ENCODE measurements at regions not wholly inside any gene's neighbourhood (a gene's known extent, or its start where the extent isn't known, plus 50 kb on each side); places are given as distances from the start of the nearest gene placed in this dataset.

DNA sequence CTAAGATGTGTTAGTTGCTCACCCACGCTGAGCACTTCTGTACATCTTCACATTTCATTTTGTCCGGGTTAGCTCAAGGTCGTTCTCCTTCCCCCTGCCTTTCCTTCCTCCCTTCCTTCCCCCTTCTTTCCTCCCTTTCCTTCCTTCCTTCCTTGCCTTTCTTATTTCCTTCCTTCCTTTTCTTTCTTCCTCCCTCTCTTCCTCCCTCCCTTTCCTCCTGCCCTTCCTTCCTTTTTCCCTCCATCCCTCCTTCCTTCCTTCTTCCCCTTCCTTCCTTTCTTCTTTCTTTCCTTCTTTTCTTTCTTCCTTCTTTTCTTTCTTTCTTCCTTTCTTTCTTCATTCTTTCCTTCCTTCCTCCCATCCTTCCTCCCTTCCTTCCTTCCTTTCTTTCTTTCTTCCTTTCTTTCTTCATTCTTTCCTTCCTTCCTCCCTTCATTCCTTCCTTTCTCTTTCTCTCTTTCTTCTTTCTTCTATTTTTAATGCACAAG, 129.8 kb downstream of the FAM174B start (continued):
- TF ChIP-seq ZBTB33 (IDR thresholded peaks at IDR 0.05; ENCODE audit: borderline replicate concordance, low read depth) (no peak), ELF1 (IDR thresholded peaks at IDR 0.05) (no peak), FOSL2 (IDR thresholded peaks at IDR 0.05; ENCODE audit: borderline replicate concordance, low read depth) (no peak), TEAD4 (IDR thresholded peaks at IDR 0.05; ENCODE audit: borderline replicate concordance, insufficient read depth) (no peak), CTCF (IDR thresholded peaks at IDR 0.05) (no peak), SMC3 (IDR thresholded peaks at IDR 0.05; ENCODE audit: low read depth, low read length) (no peak), GABPA (IDR thresholded peaks at IDR 0.05; ENCODE audit: low read depth) (no peak), RFX5 (IDR thresholded peaks at IDR 0.05; ENCODE audit: low read length) (no peak)

GRCh38 chr15:92524874-92525565, 130.6 kb downstream of the FAM174B start:
- H2AFZ ChIP-seq (ENCODE audit: low read depth), result no peak overlapping the region
- H3K4me2 ChIP-seq, result no peak overlapping the region
- no peaks in the 10 kb centered on the region for H3K9me3 ChIP-seq
- no peak overlapping the region for H3K27ac ChIP-seq (ENCODE audit: low read depth in 2 of 2, low read length in 1 of 2)
- CTCF ChIA-PET, result interaction anchor here (1.9 to 2.6 kb wide), 2 partner anchors 10 to 189 kb away, joined by 4 to 12 read pairs; no protein-coding TSS in a partner anchor
- no peaks in the 10 kb centered on the region for H3K36me3 ChIP-seq (replicated peaks in 1 of 2; ENCODE audit: control insufficient read depth in 1 of 2, insufficient read depth in 2 of 2, low read length in 1 of 2)
- no peaks in the 10 kb centered on the region for H3K4me1 ChIP-seq (ENCODE audit: control insufficient read depth in 1 of 2, insufficient read depth in 2 of 2, low read depth in 1 of 2, low read length in 1 of 2)
- WGBS (ENCODE audit: low lambda C conversion rate), result 45% methylated on average over 7 of the region's 7 CpGs
- TF ChIP-seq EP300 (IDR thresholded peaks at IDR 0.05; ENCODE audit: borderline replicate concordance in 1 of 2, low read depth in 1 of 2, low read length in 1 of 2), result no peak
- TF ChIP-seq, protein P1, sequence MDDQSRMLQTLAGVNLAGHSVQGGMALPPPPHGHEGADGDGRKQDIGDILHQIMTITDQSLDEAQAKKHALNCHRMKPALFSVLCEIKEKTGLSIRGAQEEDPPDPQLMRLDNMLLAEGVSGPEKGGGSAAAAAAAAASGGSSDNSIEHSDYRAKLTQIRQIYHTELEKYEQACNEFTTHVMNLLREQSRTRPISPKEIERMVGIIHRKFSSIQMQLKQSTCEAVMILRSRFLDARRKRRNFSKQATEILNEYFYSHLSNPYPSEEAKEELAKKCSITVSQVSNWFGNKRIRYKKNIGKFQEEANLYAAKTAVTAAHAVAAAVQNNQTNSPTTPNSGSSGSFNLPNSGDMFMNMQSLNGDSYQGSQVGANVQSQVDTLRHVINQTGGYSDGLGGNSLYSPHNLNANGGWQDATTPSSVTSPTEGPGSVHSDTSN (IDR thresholded peaks at IDR 0.05), result no peak
- no peak for TF ChIP-seq FOXJ3 (CRISPR knock-in tag; IDR thresholded peaks at IDR 0.05)
- TF ChIP-seq EZH2phosphoT487 (IDR thresholded peaks at IDR 0.05; ENCODE audit: borderline replicate concordance, low read depth), result no peak
- TF ChIP-seq, protein P2, sequence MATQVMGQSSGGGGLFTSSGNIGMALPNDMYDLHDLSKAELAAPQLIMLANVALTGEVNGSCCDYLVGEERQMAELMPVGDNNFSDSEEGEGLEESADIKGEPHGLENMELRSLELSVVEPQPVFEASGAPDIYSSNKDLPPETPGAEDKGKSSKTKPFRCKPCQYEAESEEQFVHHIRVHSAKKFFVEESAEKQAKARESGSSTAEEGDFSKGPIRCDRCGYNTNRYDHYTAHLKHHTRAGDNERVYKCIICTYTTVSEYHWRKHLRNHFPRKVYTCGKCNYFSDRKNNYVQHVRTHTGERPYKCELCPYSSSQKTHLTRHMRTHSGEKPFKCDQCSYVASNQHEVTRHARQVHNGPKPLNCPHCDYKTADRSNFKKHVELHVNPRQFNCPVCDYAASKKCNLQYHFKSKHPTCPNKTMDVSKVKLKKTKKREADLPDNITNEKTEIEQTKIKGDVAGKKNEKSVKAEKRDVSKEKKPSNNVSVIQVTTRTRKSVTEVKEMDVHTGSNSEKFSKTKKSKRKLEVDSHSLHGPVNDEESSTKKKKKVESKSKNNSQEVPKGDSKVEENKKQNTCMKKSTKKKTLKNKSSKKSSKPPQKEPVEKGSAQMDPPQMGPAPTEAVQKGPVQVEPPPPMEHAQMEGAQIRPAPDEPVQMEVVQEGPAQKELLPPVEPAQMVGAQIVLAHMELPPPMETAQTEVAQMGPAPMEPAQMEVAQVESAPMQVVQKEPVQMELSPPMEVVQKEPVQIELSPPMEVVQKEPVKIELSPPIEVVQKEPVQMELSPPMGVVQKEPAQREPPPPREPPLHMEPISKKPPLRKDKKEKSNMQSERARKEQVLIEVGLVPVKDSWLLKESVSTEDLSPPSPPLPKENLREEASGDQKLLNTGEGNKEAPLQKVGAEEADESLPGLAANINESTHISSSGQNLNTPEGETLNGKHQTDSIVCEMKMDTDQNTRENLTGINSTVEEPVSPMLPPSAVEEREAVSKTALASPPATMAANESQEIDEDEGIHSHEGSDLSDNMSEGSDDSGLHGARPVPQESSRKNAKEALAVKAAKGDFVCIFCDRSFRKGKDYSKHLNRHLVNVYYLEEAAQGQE (IDR thresholded peaks at IDR 0.05; ENCODE audit: low read depth, low read length), result no peak
- TF ChIP-seq FOSL2 (IDR thresholded peaks at IDR 0.05; ENCODE audit: borderline replicate concordance, low read depth), result no peak
- no peak for TF ChIP-seq SIN3A (IDR thresholded peaks at IDR 0.05; ENCODE audit: borderline replicate concordance, low read depth, low read length)
- TF ChIP-seq, protein P3, sequence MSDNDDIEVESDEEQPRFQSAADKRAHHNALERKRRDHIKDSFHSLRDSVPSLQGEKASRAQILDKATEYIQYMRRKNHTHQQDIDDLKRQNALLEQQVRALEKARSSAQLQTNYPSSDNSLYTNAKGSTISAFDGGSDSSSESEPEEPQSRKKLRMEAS (IDR thresholded peaks at IDR 0.05; ENCODE audit: low read depth), result no peak
- no peak for TF ChIP-seq ELF1 (IDR thresholded peaks at IDR 0.05)
- no peaks in the 10 kb centered on the region for H3K79me2 ChIP-seq (ENCODE audit: insufficient read depth)
- H3K9ac ChIP-seq, result no peak overlapping the region
- POLR2A ChIA-PET, result no interaction called here
- H3K9me2 ChIP-seq, result no peaks in the 10 kb centered on the region
- no peak for DNase-seq
- H3K4me3 ChIP-seq (ENCODE audit: low read depth in 2 of 2, low read length in 1 of 2), result no peak overlapping the region
- no peaks in the 10 kb centered on the region for H4K20me1 ChIP-seq (ENCODE audit: insufficient read depth)
- H3K27me3 ChIP-seq (ENCODE audit: insufficient read depth), result no peaks in the 10 kb centered on the region
- H3F3A ChIP-seq (replicated peaks; ENCODE audit: insufficient read depth), result no peaks in the 10 kb centered on the region

All from SK-N-SH (cell line).